ENCODE measurements at regions not wholly inside any gene's neighbourhood (a gene's known extent, or its start where the extent isn't known, plus 50 kb on each side); places are given as distances from the start of the nearest gene placed in this dataset.

DNA sequence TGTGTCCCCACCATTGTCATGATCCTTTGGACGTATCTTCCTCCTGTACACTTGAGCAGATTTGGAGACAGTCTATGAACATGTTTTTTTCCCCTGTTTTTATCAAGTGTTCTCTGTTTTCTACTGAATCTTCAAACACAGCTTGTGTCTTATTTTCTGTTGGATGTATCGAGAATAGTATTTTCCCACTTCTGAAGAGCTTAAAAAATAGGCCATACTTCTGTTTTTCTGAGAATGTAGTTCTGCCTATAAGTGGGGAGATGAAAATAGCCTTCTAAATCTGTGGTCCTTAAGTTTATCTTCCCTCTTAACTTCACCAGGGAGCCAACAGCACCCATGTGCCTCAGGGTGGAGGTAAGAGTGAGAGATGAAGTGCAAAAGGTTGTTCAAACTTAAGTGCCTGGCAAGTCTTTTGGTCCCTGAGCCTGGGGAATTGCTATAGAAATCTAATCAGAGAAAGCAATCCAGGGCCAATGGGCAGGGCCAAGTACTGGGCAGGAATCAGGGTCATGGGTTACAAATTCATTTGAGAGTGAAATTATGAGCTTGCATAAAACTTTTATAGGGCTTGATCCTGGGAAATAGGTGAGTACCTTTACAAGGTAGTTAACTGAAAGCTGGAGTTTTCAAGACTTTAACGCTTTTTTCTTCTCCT is 58.9 kb downstream of the ARF6 start:
- Histone ChIP-seq H3K79me1 (ENCODE audit: low read depth, low read length) (no peaks in the 10 kb centered on the region), H3K9ac (replicated peaks in 1 of 4; ENCODE audit: extremely low read depth in 1 of 4, low read depth in 3 of 4, low read length in 3 of 4) (no peak overlapping the region), H4K20me1 (replicated peaks in 1 of 2; ENCODE audit: control insufficient read depth in 1 of 2, insufficient read depth in 2 of 2, low read length in 2 of 2) (no peaks in the 10 kb centered on the region), H3K14ac (ENCODE audit: insufficient read length) (no peak overlapping the region), H3K4me3 (ENCODE audit: extremely low read depth in 1 of 4, insufficient read depth in 2 of 4, low read depth in 3 of 4, low read length in 4 of 4) (no peak overlapping the region), H4K5ac (ENCODE audit: insufficient read length, low read depth, low read length) (no peak overlapping the region), H2AK5ac (ENCODE audit: low read depth, low read length) (no peak overlapping the region), H3K23ac (ENCODE audit: insufficient read length) (no peak overlapping the region), H2BK15ac (ENCODE audit: low read length) (no peak overlapping the region), H3K27me3 (replicated peaks in 1 of 4; ENCODE audit: control insufficient read depth in 3 of 4, extremely low read depth in 1 of 4, insufficient read depth in 3 of 4, low read length in 3 of 4) (no peaks in the 10 kb centered on the region), H2BK12ac (ENCODE audit: low read depth, low read length) (no peak overlapping the region), H3K9me3 (ENCODE audit: insufficient read depth in 2 of 2, low read depth in 1 of 2, low read length in 1 of 2) (no peaks in the 10 kb centered on the region), H2BK5ac (ENCODE audit: low read depth, low read length) (no peak overlapping the region), H3K36me3 (ENCODE audit: control insufficient read depth in 2 of 4, insufficient read depth in 4 of 4, low read length in 3 of 4) (no peaks in the 10 kb centered on the region), H3K4me1 (replicated peaks in 1 of 4; ENCODE audit: control insufficient read depth in 3 of 4, insufficient read depth in 4 of 4, low read length in 3 of 4) (no peaks in the 10 kb centered on the region), H3K4ac (replicated peaks; ENCODE audit: insufficient read length, low read depth, low read length) (no peak overlapping the region), H3K4me2 (ENCODE audit: insufficient read depth in 1 of 2, low read depth in 2 of 2, low read length in 2 of 2) (no peak overlapping the region), H2AFZ (ENCODE audit: low read length) (no peak overlapping the region), H4K91ac (replicated peaks; ENCODE audit: insufficient read length, low read length) (no peak overlapping the region), H3K27ac (ENCODE audit: low read depth, low read length) (no peak overlapping the region), H4K8ac (ENCODE audit: extremely low read depth, insufficient read depth, low read length) (no peak overlapping the region), H3K56ac (replicated peaks; ENCODE audit: insufficient read length, low read depth, low read length) (no peak overlapping the region), H3K79me2 (ENCODE audit: control insufficient read depth in 1 of 2, insufficient read depth in 2 of 2, low read length in 2 of 2) (no peaks in the 10 kb centered on the region), H3K18ac (ENCODE audit: extremely low read depth, low read length) (no peak overlapping the region), H3K23me2 (ENCODE audit: low read depth, low read length) (no peaks in the 10 kb centered on the region), H2BK20ac (ENCODE audit: low read length) (no peak overlapping the region), H2BK120ac (replicated peaks; ENCODE audit: low read depth, low read length) (no peak overlapping the region)
- FAIRE-seq, result no peak
- no peak for DNase-seq (ENCODE audit: low read depth in 1 of 2, low spot score in 2 of 2)
- 79% methylated on average over 3 of the region's 3 CpGs; no CpG with 5 or more reads in 1 of the 2 experiments for WGBS, 2 experiments (ENCODE audit: extremely low coverage in 1 of 2, insufficient coverage in 1 of 2, insufficient read length in 1 of 2, insufficient replicate concordance in 2 of 2, low coverage in 1 of 2, low lambda C conversion rate in 2 of 2, missing lambda C conversion rate in 1 of 2)
- CTCF ChIA-PET (ENCODE audit: partially characterized antibody), result interaction anchor here (0.6 to 1.9 kb wide), 4 partner anchors 12 to 991 kb away, joined by 3 to 6 read pairs (median 4); no protein-coding TSS in a partner anchor
- POLR2A ChIA-PET (ENCODE audit: partially characterized antibody), result interaction anchor here (0.6 kb wide), 1 partner anchor 156 kb away, joined by 3 read pairs; no protein-coding TSS in a partner anchor
- TF ChIP-seq, protein P1, sequence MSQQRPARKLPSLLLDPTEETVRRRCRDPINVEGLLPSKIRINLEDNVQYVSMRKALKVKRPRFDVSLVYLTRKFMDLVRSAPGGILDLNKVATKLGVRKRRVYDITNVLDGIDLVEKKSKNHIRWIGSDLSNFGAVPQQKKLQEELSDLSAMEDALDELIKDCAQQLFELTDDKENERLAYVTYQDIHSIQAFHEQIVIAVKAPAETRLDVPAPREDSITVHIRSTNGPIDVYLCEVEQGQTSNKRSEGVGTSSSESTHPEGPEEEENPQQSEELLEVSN (IDR thresholded peaks at IDR 0.05), result no peak
- no peak for TF ChIP-seq TEAD4 (IDR thresholded peaks at IDR 0.05; ENCODE audit: low read depth, low read length)
- TF ChIP-seq EZH2 (IDR thresholded peaks at IDR 0.05; ENCODE audit: low read depth, low read length, severe bottlenecking), result no peak
- TF ChIP-seq NRF1 (IDR thresholded peaks at IDR 0.05; ENCODE audit: low read depth, low read length), result no peak
- no peak for TF ChIP-seq SIRT6 (IDR thresholded peaks at IDR 0.05; ENCODE audit: low read length)
- TF ChIP-seq, protein P2, sequence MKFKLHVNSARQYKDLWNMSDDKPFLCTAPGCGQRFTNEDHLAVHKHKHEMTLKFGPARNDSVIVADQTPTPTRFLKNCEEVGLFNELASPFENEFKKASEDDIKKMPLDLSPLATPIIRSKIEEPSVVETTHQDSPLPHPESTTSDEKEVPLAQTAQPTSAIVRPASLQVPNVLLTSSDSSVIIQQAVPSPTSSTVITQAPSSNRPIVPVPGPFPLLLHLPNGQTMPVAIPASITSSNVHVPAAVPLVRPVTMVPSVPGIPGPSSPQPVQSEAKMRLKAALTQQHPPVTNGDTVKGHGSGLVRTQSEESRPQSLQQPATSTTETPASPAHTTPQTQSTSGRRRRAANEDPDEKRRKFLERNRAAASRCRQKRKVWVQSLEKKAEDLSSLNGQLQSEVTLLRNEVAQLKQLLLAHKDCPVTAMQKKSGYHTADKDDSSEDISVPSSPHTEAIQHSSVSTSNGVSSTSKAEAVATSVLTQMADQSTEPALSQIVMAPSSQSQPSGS (IDR thresholded peaks at IDR 0.05; ENCODE audit: low read length), result no peak
- TF ChIP-seq JUN (IDR thresholded peaks at IDR 0.05; ENCODE audit: low read depth, low read length), result no peak
- no peak for TF ChIP-seq JUND (IDR thresholded peaks at IDR 0.05; ENCODE audit: low read length)
- TF ChIP-seq, protein P3, sequence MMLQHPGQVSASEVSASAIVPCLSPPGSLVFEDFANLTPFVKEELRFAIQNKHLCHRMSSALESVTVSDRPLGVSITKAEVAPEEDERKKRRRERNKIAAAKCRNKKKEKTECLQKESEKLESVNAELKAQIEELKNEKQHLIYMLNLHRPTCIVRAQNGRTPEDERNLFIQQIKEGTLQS (IDR thresholded peaks at IDR 0.05; ENCODE audit: insufficient read depth, low read depth, low read length), result no peak
- TF ChIP-seq SUZ12 (IDR thresholded peaks at IDR 0.05; ENCODE audit: low read length), result no peak
- no peak for TF ChIP-seq GABPA (IDR thresholded peaks at IDR 0.05; ENCODE audit: borderline replicate concordance, insufficient read depth, low read length)

All from H1 (cell line).